ENCODE measurements at regions not wholly inside any gene's neighbourhood (a gene's known extent, or its start where the extent isn't known, plus 50 kb on each side); places are given as distances from the start of the nearest gene placed in this dataset.

DNA sequence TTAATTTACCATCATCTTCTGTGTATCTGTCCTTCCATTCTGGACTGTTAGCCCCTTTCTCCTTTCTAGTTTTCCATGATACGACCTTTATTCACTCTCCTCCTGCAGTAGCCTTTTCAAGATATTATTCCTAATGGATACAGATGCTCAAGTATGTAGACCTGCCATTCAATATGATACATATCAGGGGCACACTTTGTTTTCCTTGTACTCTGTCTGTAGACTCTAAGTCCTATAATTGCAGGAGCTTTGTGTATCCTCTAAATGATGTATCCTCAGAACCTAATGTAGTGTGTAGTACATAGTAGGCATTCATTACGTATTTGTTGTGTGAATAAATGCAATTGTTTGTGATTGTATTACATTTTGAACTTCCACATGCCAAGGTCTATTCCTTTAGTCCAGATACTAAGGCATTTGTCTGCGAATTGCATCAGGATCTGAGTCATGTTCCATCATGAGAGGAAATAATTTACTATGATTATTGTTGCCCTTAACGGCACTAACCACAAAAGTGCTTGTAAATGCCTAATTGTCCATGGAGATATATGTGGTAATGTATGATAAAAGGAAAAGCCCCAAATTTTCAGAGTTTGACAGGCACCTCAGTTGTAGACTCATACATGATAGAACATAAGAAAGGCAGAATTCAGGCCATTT lies 57.1 kb upstream of the IZUMO3 start:
- H3K4me3 ChIP-seq = no peak overlapping the region
- no peak for DNase-seq (ENCODE audit: low spot score in 2 of 2)
- no peaks in the 10 kb centered on the region for H3K9me3 ChIP-seq
- no peaks in the 10 kb centered on the region for H3K4me1 ChIP-seq
- no peaks in the 10 kb centered on the region for H3K27me3 ChIP-seq
- no peak overlapping the region for H3K27ac ChIP-seq
- intact Hi-C loops (cut with DNase I) = no loop called here
- TF ChIP-seq, protein P1, sequence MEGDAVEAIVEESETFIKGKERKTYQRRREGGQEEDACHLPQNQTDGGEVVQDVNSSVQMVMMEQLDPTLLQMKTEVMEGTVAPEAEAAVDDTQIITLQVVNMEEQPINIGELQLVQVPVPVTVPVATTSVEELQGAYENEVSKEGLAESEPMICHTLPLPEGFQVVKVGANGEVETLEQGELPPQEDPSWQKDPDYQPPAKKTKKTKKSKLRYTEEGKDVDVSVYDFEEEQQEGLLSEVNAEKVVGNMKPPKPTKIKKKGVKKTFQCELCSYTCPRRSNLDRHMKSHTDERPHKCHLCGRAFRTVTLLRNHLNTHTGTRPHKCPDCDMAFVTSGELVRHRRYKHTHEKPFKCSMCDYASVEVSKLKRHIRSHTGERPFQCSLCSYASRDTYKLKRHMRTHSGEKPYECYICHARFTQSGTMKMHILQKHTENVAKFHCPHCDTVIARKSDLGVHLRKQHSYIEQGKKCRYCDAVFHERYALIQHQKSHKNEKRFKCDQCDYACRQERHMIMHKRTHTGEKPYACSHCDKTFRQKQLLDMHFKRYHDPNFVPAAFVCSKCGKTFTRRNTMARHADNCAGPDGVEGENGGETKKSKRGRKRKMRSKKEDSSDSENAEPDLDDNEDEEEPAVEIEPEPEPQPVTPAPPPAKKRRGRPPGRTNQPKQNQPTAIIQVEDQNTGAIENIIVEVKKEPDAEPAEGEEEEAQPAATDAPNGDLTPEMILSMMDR (IDR thresholded peaks at IDR 0.05) = no peak
- H3K36me3 ChIP-seq = no peaks in the 10 kb centered on the region

All from ascending aorta (tissue), 2 donors.